ENCODE measurements at regions not wholly inside any gene's neighbourhood (a gene's known extent, or its start where the extent isn't known, plus 50 kb on each side); places are given as distances from the start of the nearest gene placed in this dataset.
"Not testable (repeated sequence)": the region's sequence is repeated elsewhere in the genome, so short reads cannot be mapped to it uniquely, and the experiment has no call there.

GRCh38 chr7:26424319-26424718 is 132.7 kb downstream of the SNX10 start:
- H3K27me3 ChIP-seq (replicated peaks); H3K36me3 ChIP-seq (replicated peaks); H3K27ac ChIP-seq; DNase-seq; in situ Hi-C loops (cut with HindIII; ENCODE audit: low pct_ligation_motif_present, low sequenced_read_pairs); H3K4me3 ChIP-seq (ENCODE audit: low read depth, low read length): not testable (repeated sequence)

GRCh38 chr7:26425655-26426054 is 134.0 kb downstream of the SNX10 start:
- DNase-seq, result no peak
- Histone ChIP-seq H3K27ac (no peak overlapping the region), H3K4me3 (ENCODE audit: low read depth, low read length) (no peak overlapping the region), H3K36me3 (replicated peaks) (no peaks in the 10 kb centered on the region), H3K27me3 (replicated peaks) (no peaks in the 10 kb centered on the region)
- no peak for TF ChIP-seq CTCF (IDR thresholded peaks at IDR 0.05; ENCODE audit: low read depth, low read length, missing control alignments)
- in situ Hi-C loops (cut with HindIII; ENCODE audit: low pct_ligation_motif_present, low sequenced_read_pairs), result no loop called here

- no peak overlapping the region for H3K27ac ChIP-seq
- in situ Hi-C loops (cut with HindIII; ENCODE audit: low pct_ligation_motif_present, low sequenced_read_pairs), result no loop called here
- TF ChIP-seq CTCF (IDR thresholded peaks at IDR 0.05; ENCODE audit: low read depth, low read length, missing control alignments), result no peak
- H3K4me3 ChIP-seq (ENCODE audit: low read depth, low read length), result no peak overlapping the region
- no peak for DNase-seq
- no peaks in the 10 kb centered on the region for H3K36me3 ChIP-seq (replicated peaks)
- no peaks in the 10 kb centered on the region for H3K27me3 ChIP-seq (replicated peaks)
Observed at GRCh38 chr7:26426096-26426495, 134.4 kb downstream of the SNX10 start.

GRCh38 chr7:26428571-26428970 is 136.9 kb downstream of the SNX10 start:
- TF ChIP-seq CTCF (IDR thresholded peaks at IDR 0.05; ENCODE audit: low read depth, low read length, missing control alignments), result no peak

GRCh38 chr7:26429168-26429567 is 137.5 kb downstream of the SNX10 start:
- Histone ChIP-seq H3K27me3 (replicated peaks) (no peaks in the 10 kb centered on the region), H3K4me3 (ENCODE audit: low read depth, low read length) (no peak overlapping the region), H3K36me3 (replicated peaks) (no peaks in the 10 kb centered on the region), H3K27ac (no peak overlapping the region)
- no peak for DNase-seq
- in situ Hi-C loops (cut with HindIII; ENCODE audit: low pct_ligation_motif_present, low sequenced_read_pairs), result no loop called here
- TF ChIP-seq CTCF (IDR thresholded peaks at IDR 0.05; ENCODE audit: low read depth, low read length, missing control alignments), result no peak

More at GRCh38 chr7:26428571-26428970, 136.9 kb downstream of the SNX10 start:
- H3K36me3 ChIP-seq (replicated peaks), result no peaks in the 10 kb centered on the region
- in situ Hi-C loops (cut with HindIII; ENCODE audit: low pct_ligation_motif_present, low sequenced_read_pairs), result no loop called here
- no peak overlapping the region for H3K27ac ChIP-seq
- H3K27me3 ChIP-seq (replicated peaks), result no peaks in the 10 kb centered on the region
- DNase-seq, result no peak
- no peak overlapping the region for H3K4me3 ChIP-seq (ENCODE audit: low read depth, low read length)

GRCh38 chr7:26434974-26435373 is 143.3 kb downstream of the SNX10 start:
- TF ChIP-seq CTCF (IDR thresholded peaks at IDR 0.05; ENCODE audit: low read depth, low read length, missing control alignments), result no peak
- Histone ChIP-seq H3K27ac (no peak overlapping the region), H3K27me3 (replicated peaks) (no peaks in the 10 kb centered on the region), H3K4me3 (ENCODE audit: low read depth, low read length) (no peak overlapping the region), H3K36me3 (replicated peaks) (no peaks in the 10 kb centered on the region)
- in situ Hi-C loops (cut with HindIII; ENCODE audit: low pct_ligation_motif_present, low sequenced_read_pairs), result no loop called here
- DNase-seq, result no peak
